HG03025 (cell line): ENCODE measurements at regions not wholly inside any gene's neighbourhood (a gene's known extent, or its start where the extent isn't known, plus 50 kb on each side); places are given as distances from the start of the nearest gene placed in this dataset.
"Not testable (repeated sequence)": the region's sequence is repeated elsewhere in the genome, so short reads cannot be mapped to it uniquely, and the experiment has no call there.

ENCODE experiments used
- ATAC-seq: cut with Tn5 transposase; IDR thresholded peaks from one replicate; pipeline ENCODE4 v1.9.1; 2021; ENCODE audit warnings: mild to moderate bottlenecking, moderate library complexity; ENCODE audit not compliant: unreplicated experiment, low FRiP score

- ATAC-seq = no peak
Measured at GRCh38 chr4:75422998-75423397, 91.2 kb downstream of the RCHY1 start.

DNA sequence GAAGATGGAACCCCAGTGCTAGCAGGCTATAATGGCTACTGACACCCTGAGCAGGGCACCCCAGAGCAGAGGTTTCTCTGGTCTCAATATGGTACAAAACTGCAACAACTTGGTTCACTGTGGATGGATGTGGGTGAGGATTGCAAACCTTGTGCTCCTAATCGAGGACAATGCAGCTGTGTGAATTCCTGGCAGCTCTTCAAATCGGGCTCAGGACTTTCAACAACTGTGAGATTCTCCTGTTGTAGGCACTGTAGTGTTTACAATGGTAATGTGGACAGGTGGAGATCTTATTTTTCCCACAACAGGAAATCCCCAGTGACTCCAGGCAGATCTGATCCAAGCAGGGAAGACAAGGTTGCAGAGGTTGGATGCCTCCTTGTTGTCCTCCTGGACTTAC lies 101.5 kb downstream of the RCHY1 start:
- ATAC-seq = no peak

DNA sequence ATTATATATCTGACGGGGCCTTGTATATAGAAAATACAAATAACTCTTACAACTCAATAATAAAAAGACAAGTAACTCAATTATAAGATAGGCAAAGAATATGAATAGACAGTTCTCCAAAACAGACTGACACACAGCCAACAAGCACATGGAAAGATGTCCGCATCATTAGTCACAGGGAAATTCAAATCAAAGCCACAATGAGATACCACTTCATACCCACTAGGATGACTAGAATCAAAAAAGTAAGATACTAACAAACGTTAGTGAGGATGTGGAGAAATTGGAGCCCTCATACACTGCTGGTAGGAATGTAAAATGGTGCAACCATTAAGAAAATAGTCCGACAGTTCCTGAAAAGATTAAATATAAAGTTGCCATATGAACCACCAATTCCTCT lies 115.7 kb downstream of the RCHY1 start:
- ATAC-seq = no peak

GRCh38 chr4:75391489-75392166 lies 122.6 kb downstream of the RCHY1 start:
- ATAC-seq = no peak

GRCh38 chr4:75386426-75386825 lies 127.8 kb downstream of the RCHY1 start:
- not testable (repeated sequence) for ATAC-seq

- no peak for ATAC-seq
Measured at GRCh38 chr4:75385106-75385505, 129.1 kb downstream of the RCHY1 start.

- no peak for ATAC-seq
Measured at GRCh38 chr4:75376543-75376942, 137.7 kb downstream of the RCHY1 start.

GRCh38 chr4:75371915-75372314 lies 142.3 kb downstream of the RCHY1 start:
- ATAC-seq = no peak

DNA sequence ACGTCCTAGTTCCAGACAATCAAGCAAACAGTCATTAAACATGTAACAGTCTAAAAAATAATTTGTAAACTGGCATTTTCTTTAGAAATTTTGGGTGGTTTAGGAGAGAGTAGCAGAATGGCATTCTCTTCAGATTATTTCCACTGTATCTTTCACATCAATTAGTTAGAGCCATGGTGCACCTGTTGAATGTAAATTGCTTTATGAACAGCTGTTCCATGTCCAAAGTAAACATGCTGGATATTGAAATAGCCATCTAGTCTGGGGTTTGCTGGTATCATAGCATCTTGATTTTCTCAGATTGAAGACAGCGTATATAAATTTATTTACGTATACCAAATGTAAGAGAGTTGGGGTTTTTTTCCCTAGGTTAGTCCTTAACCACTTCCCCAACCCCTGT lies 143.6 kb downstream of the RCHY1 start:
- no peak for ATAC-seq

DNA sequence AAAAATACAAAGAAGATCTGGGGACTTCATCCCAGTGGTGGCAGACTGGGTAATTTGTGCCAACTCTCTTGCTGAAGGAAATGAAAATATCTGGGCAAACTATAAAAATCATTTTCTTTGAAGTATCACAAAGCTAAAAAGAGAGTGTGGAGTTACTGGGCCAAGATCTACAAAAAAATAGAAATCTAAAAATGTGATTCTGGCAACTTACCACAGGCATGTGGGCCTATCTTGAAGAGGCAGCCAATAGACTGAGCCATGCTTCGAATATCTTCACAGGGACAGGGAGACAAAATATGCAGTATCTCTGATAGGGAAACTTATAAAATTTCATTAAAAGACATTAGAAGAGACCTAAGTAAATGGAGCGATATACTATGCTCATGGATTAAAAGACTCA lies 168.8 kb downstream of the RCHY1 start:
- ATAC-seq = no peak

DNA sequence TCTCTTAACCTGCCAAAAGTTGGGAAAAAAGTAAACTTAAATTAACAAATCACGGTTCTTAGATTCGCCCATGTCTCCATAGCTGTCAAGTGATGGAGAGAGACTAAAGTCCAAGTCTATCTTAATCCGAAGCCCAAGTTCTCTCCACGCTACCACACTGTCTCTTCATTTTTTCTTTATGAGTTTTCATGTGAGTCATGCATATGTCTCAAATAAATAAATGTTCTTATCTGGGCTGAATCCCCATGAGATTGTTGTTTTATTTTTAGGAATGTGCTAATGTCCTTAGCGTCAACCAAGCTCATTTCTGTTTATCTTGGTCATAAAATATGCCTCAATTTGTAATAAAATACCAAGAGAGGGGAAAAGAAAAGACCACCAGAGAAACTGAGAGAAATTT lies 169.3 kb downstream of the RCHY1 start:
- no peak for ATAC-seq

- no peak for ATAC-seq
Measured at GRCh38 chr4:75343333-75343732, 170.9 kb downstream of the RCHY1 start.

- ATAC-seq = no peak
Measured at GRCh38 chr4:75340561-75340960, 173.6 kb downstream of the RCHY1 start.

DNA sequence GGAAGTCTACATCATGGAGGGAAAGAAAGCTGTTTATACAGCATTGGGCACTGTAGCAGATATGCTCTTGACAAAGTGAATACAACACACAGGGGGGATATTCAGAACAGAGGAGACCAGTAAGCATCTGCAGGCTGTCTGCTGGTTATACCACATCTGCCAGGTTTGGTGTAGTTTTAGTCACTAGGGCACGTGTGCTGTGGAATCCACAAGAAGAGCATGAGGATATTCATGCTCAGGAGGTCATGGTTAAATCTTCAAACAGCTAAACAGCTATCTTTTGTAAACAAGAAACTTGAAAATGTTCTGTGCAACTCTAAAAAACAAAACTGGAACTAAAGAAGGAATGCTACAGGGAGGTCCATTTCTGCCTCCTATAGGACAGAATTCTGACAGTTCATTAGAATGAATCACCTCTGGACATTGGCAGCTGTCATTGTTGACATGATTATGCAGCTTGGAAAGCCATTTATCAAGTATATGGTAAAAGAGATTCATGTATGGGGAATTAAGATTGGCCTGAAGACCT lies 175.8 kb downstream of the RCHY1 start:
- no peak for ATAC-seq

DNA sequence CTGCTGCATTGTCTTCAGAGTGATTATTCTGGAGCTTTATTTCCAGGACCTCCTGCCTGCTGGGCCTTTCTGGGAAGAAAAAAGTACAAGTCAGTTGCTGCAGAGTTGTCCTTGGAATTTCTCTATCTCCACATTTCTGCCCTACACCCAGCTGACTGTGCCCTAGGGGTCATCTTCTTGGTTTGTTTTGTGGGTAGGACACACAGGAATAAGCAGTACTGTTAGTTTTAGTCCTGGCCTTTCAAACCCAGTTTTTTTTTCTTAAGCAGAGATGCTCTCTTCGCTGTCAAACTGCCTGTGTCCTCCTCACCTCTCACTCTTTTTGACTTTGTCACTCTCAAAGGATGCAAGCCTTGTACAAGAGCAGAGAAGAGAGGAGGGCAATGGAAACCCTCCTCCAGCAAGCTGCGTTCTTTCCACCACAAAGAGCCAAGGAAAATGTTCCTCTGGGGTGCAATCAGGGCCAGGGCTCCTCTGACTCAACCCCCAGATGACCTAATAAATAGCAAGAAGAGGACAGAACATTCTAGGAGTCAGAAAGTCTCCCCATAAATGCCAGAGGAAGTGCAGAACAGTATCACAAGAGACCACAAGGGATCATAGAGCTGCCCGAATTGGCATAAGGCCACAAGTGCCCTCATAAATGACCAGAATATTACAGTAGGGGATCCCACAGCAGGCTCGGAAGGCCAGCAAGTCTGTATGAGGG lies 186.2 kb downstream of the RCHY1 start:
- ATAC-seq = no peak

GRCh38 chr4:75325318-75325979 lies 188.8 kb downstream of the RCHY1 start:
- no peak for ATAC-seq

- no peak for ATAC-seq
Measured at GRCh38 chr4:75321484-75321883, 192.7 kb downstream of the RCHY1 start.

DNA sequence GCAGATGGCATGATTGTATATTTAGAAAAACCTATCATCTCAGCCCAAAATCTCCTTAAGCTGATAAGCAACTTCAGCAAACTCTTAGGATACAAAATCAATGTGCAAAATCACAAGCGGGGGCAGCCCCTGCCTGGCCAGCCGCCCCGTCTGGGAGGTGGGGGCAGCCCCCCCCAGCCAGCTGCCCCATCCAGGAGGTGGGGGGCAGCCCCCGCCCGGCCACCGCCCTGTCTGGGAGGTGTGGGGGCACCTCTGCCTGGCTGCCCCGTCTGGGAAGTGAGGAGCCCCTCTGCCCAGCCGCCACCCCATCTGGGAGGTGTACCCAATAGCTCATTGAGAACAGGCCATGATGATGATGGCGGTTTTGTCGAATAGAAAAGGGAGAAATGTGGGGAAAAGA lies 196.6 kb downstream of the RCHY1 start:
- not testable (repeated sequence) for ATAC-seq

GRCh38 chr4:75308049-75308448 lies 206.2 kb downstream of the RCHY1 start:
- ATAC-seq = no peak

DNA sequence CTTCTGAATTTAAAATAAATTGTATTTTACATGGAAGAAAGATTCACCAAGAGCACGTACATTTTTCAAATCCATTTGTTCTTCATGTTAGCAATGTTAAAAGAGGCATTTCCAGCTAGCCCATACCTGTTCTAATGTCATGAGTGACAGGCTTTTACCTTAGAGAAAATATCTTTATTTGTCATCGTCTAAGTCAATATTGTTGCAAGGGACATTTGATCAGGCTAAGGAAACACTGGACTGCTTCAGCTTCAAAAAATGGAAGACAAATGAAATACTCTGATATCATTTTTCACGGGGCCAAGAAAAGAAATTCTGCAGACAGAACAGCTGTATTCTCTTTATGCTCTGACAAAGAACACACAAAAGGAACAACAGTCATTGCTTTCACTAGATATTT lies 207.7 kb downstream of the RCHY1 start:
- no peak for ATAC-seq

- ATAC-seq = no peak
Measured at GRCh38 chr4:75302648-75303047, 211.6 kb downstream of the RCHY1 start.
